NT2/D1 (cell line): ENCODE measurements at regions not wholly inside any gene's neighbourhood (a gene's known extent, or its start where the extent isn't known, plus 50 kb on each side); places are given as distances from the start of the nearest gene placed in this dataset.

Experiments
- YY1 ChIP-seq: IDR thresholded peaks from 2 replicates; pipeline ENCODE4 v1.6.1; 2011; ENCODE audit not compliant: insufficient read length, insufficient read depth
- ZNF274 ChIP-seq: IDR thresholded peaks from 2 replicates; pipeline ENCODE4 v1.6.1; 2011; ENCODE audit warnings: mild to moderate bottlenecking, low read depth, low read length

GRCh38 chr4:144376866-144377265 is 236.3 kb upstream of the GYPA start:
- no peak for TF ChIP-seq ZNF274
- TF ChIP-seq YY1 = no peak
